ENCODE measurements at regions not wholly inside any gene's neighbourhood (a gene's known extent, or its start where the extent isn't known, plus 50 kb on each side); places are given as distances from the start of the nearest gene placed in this dataset.
"Not testable (repeated sequence)": the region's sequence is repeated elsewhere in the genome, so short reads cannot be mapped to it uniquely, and the experiment has no call there.

- no peak overlapping the region for H3K9ac ChIP-seq (ENCODE audit: low read length)
- H3K27me3 ChIP-seq (ENCODE audit: control insufficient read depth in 1 of 2, insufficient read depth in 2 of 2, low read length in 2 of 2): no peaks in the 10 kb centered on the region
- H3K9me3 ChIP-seq (ENCODE audit: low read length): no peaks in the 10 kb centered on the region
- H3K4me3 ChIP-seq (ENCODE audit: low read depth in 1 of 2, low read length in 2 of 2): no peak overlapping the region
- H3K27ac ChIP-seq (ENCODE audit: low read depth, low read length): no peak overlapping the region
- H3K36me3 ChIP-seq (ENCODE audit: insufficient read depth, low read length): no peaks in the 10 kb centered on the region
- H3K4me1 ChIP-seq (ENCODE audit: insufficient read depth, low read length): peaks cover 7% of the 10 kb centered on the region
Measured at GRCh38 chr13:74248477-74248876, 114.3 kb upstream of the KLF12 start.

GRCh38 chr13:74246487-74246886, 112.3 kb upstream of the KLF12 start:
- Histone ChIP-seq H3K4me3 (ENCODE audit: low read depth in 1 of 2, low read length in 2 of 2) (peak overlapping the region; percentile 0 to 6), H3K9ac (ENCODE audit: low read length) (no peak overlapping the region), H3K36me3 (ENCODE audit: insufficient read depth, low read length) (no peaks in the 10 kb centered on the region), H3K27me3 (ENCODE audit: control insufficient read depth in 1 of 2, insufficient read depth in 2 of 2, low read length in 2 of 2) (no peaks in the 10 kb centered on the region), H3K9me3 (ENCODE audit: low read length) (no peaks in the 10 kb centered on the region), H3K27ac (ENCODE audit: low read depth, low read length) (no peak overlapping the region), H3K4me1 (ENCODE audit: insufficient read depth, low read length) (peaks cover 7% of the 10 kb centered on the region)

- no peaks in the 10 kb centered on the region for H3K27me3 ChIP-seq (ENCODE audit: control insufficient read depth in 1 of 2, insufficient read depth in 2 of 2, low read length in 2 of 2)
- no peaks in the 10 kb centered on the region for H3K9me3 ChIP-seq (ENCODE audit: low read length)
- no peak overlapping the region for H3K9ac ChIP-seq (ENCODE audit: low read length)
- H3K27ac ChIP-seq (ENCODE audit: low read depth, low read length): no peak overlapping the region
- H3K36me3 ChIP-seq (ENCODE audit: insufficient read depth, low read length): no peaks in the 10 kb centered on the region
- peaks cover 7% of the 10 kb centered on the region for H3K4me1 ChIP-seq (ENCODE audit: insufficient read depth, low read length)
- no peak overlapping the region for H3K4me3 ChIP-seq (ENCODE audit: low read depth in 1 of 2, low read length in 2 of 2)
Measured at GRCh38 chr13:74243637-74244526, 109.7 kb upstream of the KLF12 start.

GRCh38 chr13:74241343-74241742, 107.1 kb upstream of the KLF12 start:
- not testable (repeated sequence) for H3K27me3 ChIP-seq (ENCODE audit: control insufficient read depth in 1 of 2, insufficient read depth in 2 of 2, low read length in 2 of 2); H3K4me1 ChIP-seq (ENCODE audit: insufficient read depth, low read length); H3K9ac ChIP-seq (ENCODE audit: low read length); H3K36me3 ChIP-seq (ENCODE audit: insufficient read depth, low read length); H3K4me3 ChIP-seq (ENCODE audit: low read depth in 1 of 2, low read length in 2 of 2); H3K9me3 ChIP-seq (ENCODE audit: low read length); H3K27ac ChIP-seq (ENCODE audit: low read depth, low read length)

- H3K27me3 ChIP-seq (ENCODE audit: control insufficient read depth in 1 of 2, insufficient read depth in 2 of 2, low read length in 2 of 2): no peaks in the 10 kb centered on the region
- H3K4me3 ChIP-seq (ENCODE audit: low read depth in 1 of 2, low read length in 2 of 2): no peak overlapping the region
- no peak overlapping the region for H3K27ac ChIP-seq (ENCODE audit: low read depth, low read length)
- no peaks in the 10 kb centered on the region for H3K36me3 ChIP-seq (ENCODE audit: insufficient read depth, low read length)
- H3K4me1 ChIP-seq (ENCODE audit: insufficient read depth, low read length): no peaks in the 10 kb centered on the region
- no peaks in the 10 kb centered on the region for H3K9me3 ChIP-seq (ENCODE audit: low read length)
- H3K9ac ChIP-seq (ENCODE audit: low read length): no peak overlapping the region
Measured at GRCh38 chr13:74230984-74231501, 96.8 kb upstream of the KLF12 start.

GRCh38 chr13:74229242-74229641, 95.0 kb upstream of the KLF12 start:
- Histone ChIP-seq H3K36me3 (ENCODE audit: insufficient read depth, low read length) (no peaks in the 10 kb centered on the region), H3K27me3 (ENCODE audit: control insufficient read depth in 1 of 2, insufficient read depth in 2 of 2, low read length in 2 of 2) (no peaks in the 10 kb centered on the region), H3K4me3 (ENCODE audit: low read depth in 1 of 2, low read length in 2 of 2) (no peak overlapping the region), H3K27ac (ENCODE audit: low read depth, low read length) (no peak overlapping the region), H3K9ac (ENCODE audit: low read length) (no peak overlapping the region), H3K9me3 (ENCODE audit: low read length) (no peaks in the 10 kb centered on the region), H3K4me1 (ENCODE audit: insufficient read depth, low read length) (no peaks in the 10 kb centered on the region)

- Histone ChIP-seq H3K9me3 (ENCODE audit: low read length) (no peaks in the 10 kb centered on the region), H3K4me1 (ENCODE audit: insufficient read depth, low read length) (no peaks in the 10 kb centered on the region), H3K9ac (ENCODE audit: low read length) (no peak overlapping the region), H3K4me3 (ENCODE audit: low read depth in 1 of 2, low read length in 2 of 2) (no peak overlapping the region), H3K36me3 (ENCODE audit: insufficient read depth, low read length) (no peaks in the 10 kb centered on the region), H3K27me3 (ENCODE audit: control insufficient read depth in 1 of 2, insufficient read depth in 2 of 2, low read length in 2 of 2) (no peaks in the 10 kb centered on the region), H3K27ac (ENCODE audit: low read depth, low read length) (no peak overlapping the region)
Measured at GRCh38 chr13:74227476-74228158, 93.4 kb upstream of the KLF12 start.

- H3K27me3 ChIP-seq (ENCODE audit: control insufficient read depth in 1 of 2, insufficient read depth in 2 of 2, low read length in 2 of 2): no peaks in the 10 kb centered on the region
- H3K36me3 ChIP-seq (ENCODE audit: insufficient read depth, low read length): no peaks in the 10 kb centered on the region
- H3K4me1 ChIP-seq (ENCODE audit: insufficient read depth, low read length): no peaks in the 10 kb centered on the region
- no peak overlapping the region for H3K4me3 ChIP-seq (ENCODE audit: low read depth in 1 of 2, low read length in 2 of 2)
- H3K9me3 ChIP-seq (ENCODE audit: low read length): no peaks in the 10 kb centered on the region
- H3K9ac ChIP-seq (ENCODE audit: low read length): no peak overlapping the region
- no peak overlapping the region for H3K27ac ChIP-seq (ENCODE audit: low read depth, low read length)
Measured at GRCh38 chr13:74226791-74227475, 92.7 kb upstream of the KLF12 start.

GRCh38 chr13:74221752-74222151, 87.5 kb upstream of the KLF12 start:
- H3K36me3 ChIP-seq (ENCODE audit: insufficient read depth, low read length): no peaks in the 10 kb centered on the region
- no peaks in the 10 kb centered on the region for H3K4me1 ChIP-seq (ENCODE audit: insufficient read depth, low read length)
- no peak overlapping the region for H3K4me3 ChIP-seq (ENCODE audit: low read depth in 1 of 2, low read length in 2 of 2)
- H3K27ac ChIP-seq (ENCODE audit: low read depth, low read length): no peak overlapping the region
- no peaks in the 10 kb centered on the region for H3K9me3 ChIP-seq (ENCODE audit: low read length)
- no peaks in the 10 kb centered on the region for H3K27me3 ChIP-seq (ENCODE audit: control insufficient read depth in 1 of 2, insufficient read depth in 2 of 2, low read length in 2 of 2)
- H3K9ac ChIP-seq (ENCODE audit: low read length): no peak overlapping the region

GRCh38 chr13:74219566-74219965, 85.4 kb upstream of the KLF12 start:
- Histone ChIP-seq H3K27me3 (ENCODE audit: control insufficient read depth in 1 of 2, insufficient read depth in 2 of 2, low read length in 2 of 2) (no peaks in the 10 kb centered on the region), H3K4me3 (ENCODE audit: low read depth in 1 of 2, low read length in 2 of 2) (no peak overlapping the region), H3K27ac (ENCODE audit: low read depth, low read length) (no peak overlapping the region), H3K9ac (ENCODE audit: low read length) (no peak overlapping the region), H3K36me3 (ENCODE audit: insufficient read depth, low read length) (no peaks in the 10 kb centered on the region), H3K4me1 (ENCODE audit: insufficient read depth, low read length) (no peaks in the 10 kb centered on the region), H3K9me3 (ENCODE audit: low read length) (no peaks in the 10 kb centered on the region)

GRCh38 chr13:74218291-74218690, 84.1 kb upstream of the KLF12 start:
- H3K36me3 ChIP-seq (ENCODE audit: insufficient read depth, low read length): no peaks in the 10 kb centered on the region
- H3K9ac ChIP-seq (ENCODE audit: low read length): no peak overlapping the region
- no peaks in the 10 kb centered on the region for H3K27me3 ChIP-seq (ENCODE audit: control insufficient read depth in 1 of 2, insufficient read depth in 2 of 2, low read length in 2 of 2)
- no peaks in the 10 kb centered on the region for H3K4me1 ChIP-seq (ENCODE audit: insufficient read depth, low read length)
- no peak overlapping the region for H3K27ac ChIP-seq (ENCODE audit: low read depth, low read length)
- no peak overlapping the region for H3K4me3 ChIP-seq (ENCODE audit: low read depth in 1 of 2, low read length in 2 of 2)
- no peaks in the 10 kb centered on the region for H3K9me3 ChIP-seq (ENCODE audit: low read length)
